GM23248 (cell line): ENCODE measurements at regions not wholly inside any gene's neighbourhood (a gene's known extent, or its start where the extent isn't known, plus 50 kb on each side); places are given as distances from the start of the nearest gene placed in this dataset.

Experiments
- EZH2 ChIP-seq: fragments of 200-600 bp; sonication (generic); IDR thresholded peaks from 2 replicates; pipeline ENCODE4 v1.6.1; 2018; ENCODE audit warnings: antibody characterized with exemption, mild to moderate bottlenecking; ENCODE audit not compliant: insufficient read depth, poor library complexity, severe bottlenecking
- EZH2phosphoT487 ChIP-seq: fragments of 200-600 bp; sonication (generic); IDR thresholded peaks from 2 replicates; pipeline ENCODE4 v1.6.1; 2018; ENCODE audit warnings: antibody characterized with exemption, moderate library complexity, mild to moderate bottlenecking, low read depth; ENCODE audit not compliant: insufficient read depth

DNA sequence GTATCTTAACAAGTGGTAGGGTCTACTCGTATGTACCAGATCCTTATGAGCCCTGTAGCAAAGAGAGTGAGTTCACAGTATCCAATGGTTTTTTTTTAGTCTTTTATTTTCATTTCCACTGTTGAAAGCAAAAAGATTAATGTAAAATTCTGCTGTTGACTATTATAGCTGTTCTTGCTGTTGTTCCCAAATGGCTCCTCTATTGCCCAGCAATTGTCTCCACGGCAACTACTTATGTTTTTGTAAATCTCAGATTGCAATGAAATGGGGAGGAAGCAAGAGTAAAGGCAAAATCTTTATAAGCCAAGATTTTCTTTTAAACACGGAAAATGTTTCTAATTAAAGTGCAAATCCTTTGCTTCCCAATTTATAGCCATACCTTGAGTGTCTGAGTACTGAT is 406.1 kb downstream of the EPM2A start:
- no peak for TF ChIP-seq EZH2
- TF ChIP-seq EZH2phosphoT487 = no peak
